Epithelial cell of esophagus (primary cell): ENCODE measurements at regions not wholly inside any gene's neighbourhood (a gene's known extent, or its start where the extent isn't known, plus 50 kb on each side); places are given as distances from the start of the nearest gene placed in this dataset.
"Not testable (repeated sequence)": the region's sequence is repeated elsewhere in the genome, so short reads cannot be mapped to it uniquely, and the experiment has no call there.

Source experiments
- DNase-seq: peaks from one replicate; pipeline ENCODE4 v3.0.0; 2010; ENCODE audit warnings: low read depth
- H3K4me3 ChIP-seq: 2 replicates; pipeline ENCODE4 v1.5.1; 2011; ENCODE audit warnings: mild to moderate bottlenecking, low read length, control low read depth

- not testable (repeated sequence) for DNase-seq, H3K4me3 ChIP-seq
These were observed 267.1 kb upstream of the NBPF12 start for GRCh38 chr1:146670832-146671566.

GRCh38 chr1:146666275-146666674, 271.8 kb upstream of the NBPF12 start:
- not testable (repeated sequence) for H3K4me3 ChIP-seq, DNase-seq

- DNase-seq, H3K4me3 ChIP-seq: not testable (repeated sequence)
These were observed 277.9 kb upstream of the NBPF12 start for GRCh38 chr1:146660242-146660641.

- not testable (repeated sequence) for H3K4me3 ChIP-seq, DNase-seq
These were observed 281.6 kb upstream of the NBPF12 start for GRCh38 chr1:146656356-146657060.

GRCh38 chr1:146654763-146655162, 283.4 kb upstream of the NBPF12 start:
- DNase-seq, H3K4me3 ChIP-seq: not testable (repeated sequence)

GRCh38 chr1:146645978-146646604, 292.0 kb upstream of the NBPF12 start:
- H3K4me3 ChIP-seq, DNase-seq: not testable (repeated sequence)

GRCh38 chr1:146641534-146641933, 296.6 kb upstream of the NBPF12 start:
- DNase-seq, H3K4me3 ChIP-seq: not testable (repeated sequence)

- H3K4me3 ChIP-seq: not testable (repeated sequence)
- DNase-seq: peak; percentile 39
These were observed 297.5 kb upstream of the NBPF12 start for GRCh38 chr1:146640671-146641070.

GRCh38 chr1:146630302-146630701, 307.8 kb upstream of the NBPF12 start:
- H3K4me3 ChIP-seq, DNase-seq: not testable (repeated sequence)

GRCh38 chr1:146618582-146618981, 319.5 kb upstream of the NBPF12 start:
- not testable (repeated sequence) for DNase-seq, H3K4me3 ChIP-seq

- not testable (repeated sequence) for H3K4me3 ChIP-seq, DNase-seq
These were observed 333.4 kb upstream of the NBPF12 start for GRCh38 chr1:146604681-146605080.

- H3K4me3 ChIP-seq, DNase-seq: not testable (repeated sequence)
These were observed 337.3 kb upstream of the NBPF12 start for GRCh38 chr1:146600720-146601307.

- H3K4me3 ChIP-seq, DNase-seq: not testable (repeated sequence)
These were observed 338.2 kb upstream of the NBPF12 start for GRCh38 chr1:146599906-146600305.

GRCh38 chr1:146581229-146581628, 352.4 kb upstream of the NOTCH2NLA start:
- not testable (repeated sequence) for DNase-seq, H3K4me3 ChIP-seq

- H3K4me3 ChIP-seq, DNase-seq: not testable (repeated sequence)
These were observed 338.7 kb upstream of the NOTCH2NLA start for GRCh38 chr1:146567541-146567940.

GRCh38 chr1:146558032-146558431, 329.2 kb upstream of the NOTCH2NLA start:
- H3K4me3 ChIP-seq, DNase-seq: not testable (repeated sequence)

GRCh38 chr1:146556405-146556804, 327.6 kb upstream of the NOTCH2NLA start:
- not testable (repeated sequence) for DNase-seq, H3K4me3 ChIP-seq

GRCh38 chr1:146552414-146552813, 323.6 kb upstream of the NOTCH2NLA start:
- H3K4me3 ChIP-seq, DNase-seq: not testable (repeated sequence)

- not testable (repeated sequence) for H3K4me3 ChIP-seq, DNase-seq
These were observed 319.9 kb upstream of the NOTCH2NLA start for GRCh38 chr1:146548684-146549083.

GRCh38 chr1:146546189-146546588, 317.4 kb upstream of the NOTCH2NLA start:
- H3K4me3 ChIP-seq, DNase-seq: not testable (repeated sequence)
